Uterus (tissue), 2 donors: ENCODE measurements at regions not wholly inside any gene's neighbourhood (a gene's known extent, or its start where the extent isn't known, plus 50 kb on each side); places are given as distances from the start of the nearest gene placed in this dataset.

ENCODE experiments used
- CTCF ChIP-seq, 4 experiments: fragments of 200-600 bp in 2 of 4; fragments of 450-650 bp in 2 of 4; sonication (generic) in 2 of 4; IDR thresholded peaks; one replicate each; pipeline ENCODE4 v1.5.1; 2016 to 2019; ENCODE audit warnings: antibody characterized with exemption in 4 of 4, mild to moderate bottlenecking in 2 of 4, moderate library complexity in 1 of 4
- POLR2A ChIP-seq, 2 donors: fragments of 450-650 bp; IDR thresholded peaks; one replicate each; pipeline ENCODE4 v1.6.1; 2016; ENCODE audit warnings: antibody characterized with exemption in 2 of 2, mild to moderate bottlenecking in 1 of 2, moderate library complexity in 1 of 2

GRCh38 chr15:39497016-39497758 lies 83.7 kb upstream of the THBS1 start:
- TF ChIP-seq POLR2A (IDR thresholded peaks at IDR 0.05) (no peak), CTCF (IDR thresholded peaks at IDR 0.05) (no peak)
